Activated naive CD4-positive, alpha-beta T cell treated with anti-CD3 and anti-CD28 coated beads, Interleukin-2, amount 50 U/mL, for 72 hours (primary cell): ENCODE measurements at regions not wholly inside any gene's neighbourhood (a gene's known extent, or its start where the extent isn't known, plus 50 kb on each side); places are given as distances from the start of the nearest gene placed in this dataset.

Source experiments
- ATAC-seq, 2 donors: fragments of 150-1000 bp; cut with Tn5 transposase; 2 replicates each; pipeline ENCODE4 v1.10.0; 2021; ENCODE audit warnings: mild to moderate bottlenecking in 2 of 2, moderate library complexity in 2 of 2
- DNase-seq, 2 donors: peaks; one replicate each; pipeline ENCODE4 v3.0.0; 2021 to 2022; ENCODE audit warnings: low spot score in 2 of 2
- H3K27ac Mint-ChIP-seq, 2 donors: one replicate each; pipeline ENCODE4 v1.8.0; 2022; ENCODE audit warnings: mild to moderate bottlenecking in 2 of 2, mixed read lengths in 2 of 2
- H3K36me3 Mint-ChIP-seq, 2 donors: one replicate each; pipeline ENCODE4 v1.8.0; 2022; ENCODE audit warnings: mixed read lengths in 2 of 2
- H3K9me3 Mint-ChIP-seq, 2 donors: one replicate each; pipeline ENCODE4 v1.8.0; 2022; ENCODE audit warnings: mixed read lengths in 2 of 2

DNA sequence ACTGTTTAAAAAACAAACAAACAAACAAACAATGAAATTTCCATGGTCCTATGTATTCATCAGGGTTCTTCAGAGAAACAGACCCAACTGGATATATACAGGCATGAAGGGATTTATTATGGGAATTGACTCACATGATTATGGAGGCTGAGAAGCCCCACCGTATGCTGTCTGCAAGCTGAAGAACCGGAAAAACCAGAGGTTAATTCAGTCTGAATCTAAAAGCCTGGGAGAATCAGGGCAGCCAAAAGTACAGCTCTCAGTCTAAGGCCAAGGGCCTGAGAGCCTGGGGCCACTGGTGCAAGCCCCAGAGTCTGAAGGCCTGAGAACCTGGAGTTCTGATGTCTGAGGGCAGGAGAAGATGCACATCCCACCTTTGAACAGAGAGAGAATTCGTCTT lies 163.5 kb downstream of the MDFIC start:
- no peak overlapping the region for H3K27ac Mint-ChIP-seq
- peaks cover 0 to 5% of the 10 kb centered on the region in 2 donors for H3K36me3 Mint-ChIP-seq
- no peak for DNase-seq
- ATAC-seq = no peak
- H3K9me3 Mint-ChIP-seq = no peaks in the 10 kb centered on the region

DNA sequence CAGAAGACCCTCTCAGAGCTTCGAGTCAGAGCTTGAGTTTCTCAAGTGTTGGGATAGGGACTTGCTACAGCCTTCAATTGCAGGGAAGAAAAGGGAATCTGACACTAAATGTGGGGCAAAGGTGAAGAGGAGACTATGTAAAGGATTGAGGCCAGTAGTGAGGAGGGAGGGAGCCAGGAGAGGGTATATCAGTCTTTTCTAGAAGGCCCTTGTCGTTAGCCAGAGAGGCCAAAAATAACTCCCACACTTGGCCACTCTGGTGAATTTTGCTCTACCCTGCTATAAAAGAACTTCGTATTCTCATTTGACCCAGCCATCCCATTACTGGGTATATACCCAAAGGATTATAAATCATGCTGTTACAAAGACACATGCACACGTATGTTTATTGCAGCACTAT lies 162.0 kb downstream of the MDFIC start:
- peaks cover 0 to 5% of the 10 kb centered on the region in 2 donors for H3K36me3 Mint-ChIP-seq
- no peak for ATAC-seq
- H3K9me3 Mint-ChIP-seq = no peaks in the 10 kb centered on the region
- no peak overlapping the region for H3K27ac Mint-ChIP-seq
- DNase-seq = no peak

GRCh38 chr7:115081772-115082171 lies 159.9 kb downstream of the MDFIC start:
- no peak overlapping the region for H3K27ac Mint-ChIP-seq
- H3K9me3 Mint-ChIP-seq = no peaks in the 10 kb centered on the region
- DNase-seq = no peak
- peaks cover 0 to 5% of the 10 kb centered on the region in 2 donors for H3K36me3 Mint-ChIP-seq
- ATAC-seq = no peak

DNA sequence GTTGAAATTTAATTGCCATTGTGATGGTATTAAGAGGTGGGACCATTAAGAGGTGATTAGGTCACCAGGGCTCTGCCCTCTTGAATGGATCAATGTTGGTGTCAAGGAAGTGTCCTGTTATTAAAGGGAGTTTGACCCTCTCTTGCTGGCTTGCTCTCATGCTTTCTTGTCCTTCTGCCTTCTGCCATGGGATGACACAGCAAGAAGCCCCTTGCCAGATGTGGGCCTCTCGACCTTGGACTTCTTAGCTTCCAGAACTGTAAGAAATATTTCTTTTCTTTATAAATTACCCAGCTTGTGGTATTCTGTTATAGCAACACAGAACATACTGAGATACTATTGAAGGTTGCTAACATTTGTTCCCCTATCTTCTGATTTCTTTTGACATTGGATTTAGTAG lies 157.0 kb downstream of the MDFIC start:
- Mint-ChIP-seq H3K36me3 (peaks cover 0 to 5% of the 10 kb centered on the region in 2 donors), H3K27ac (no peak overlapping the region), H3K9me3 (no peaks in the 10 kb centered on the region)
- DNase-seq (no peak), ATAC-seq (no peak)

- Mint-ChIP-seq H3K27ac (no peak overlapping the region), H3K9me3 (no peaks in the 10 kb centered on the region), H3K36me3 (peaks cover 0 to 5% of the 10 kb centered on the region in 2 donors)
- ATAC-seq (no peak), DNase-seq (no peak)
Observed at GRCh38 chr7:115078386-115078785, 156.5 kb downstream of the MDFIC start.

DNA sequence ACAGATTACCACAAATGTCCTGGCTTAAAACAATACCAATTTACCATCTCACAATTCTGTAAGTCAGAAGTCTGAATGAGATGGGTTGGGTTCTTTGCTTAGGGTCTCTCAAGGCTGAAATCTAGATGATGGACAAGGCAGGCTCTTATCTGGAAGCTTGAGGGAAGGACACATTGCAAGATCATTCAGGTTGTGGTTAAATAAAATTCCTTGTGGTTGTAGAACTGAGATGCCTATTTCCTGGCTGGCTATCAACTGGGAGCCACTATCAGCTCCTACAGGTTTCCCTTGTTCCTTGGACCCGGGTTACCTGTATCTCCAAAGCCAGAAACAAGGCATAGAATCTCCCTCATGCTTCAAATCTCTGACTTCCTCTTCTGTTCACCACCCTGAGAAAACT lies 148.4 kb downstream of the MDFIC start:
- H3K9me3 Mint-ChIP-seq = peaks cover 0 to 6% of the 10 kb centered on the region in 2 donors

More for the DNA sequence above, 148.4 kb downstream of the MDFIC start:
- DNase-seq (no peak), ATAC-seq (no peak)
- Mint-ChIP-seq H3K36me3 (no peaks in the 10 kb centered on the region), H3K27ac (no peak overlapping the region)
